SK-N-SH (cell line): ENCODE measurements at regions not wholly inside any gene's neighbourhood (a gene's known extent, or its start where the extent isn't known, plus 50 kb on each side); places are given as distances from the start of the nearest gene placed in this dataset.

Source experiments
- CTCF ChIA-PET: fragments of 300-600, 350-600 bp; formaldehyde crosslinking; extraction: SDS; loops from one replicate; lab custom pipeline; 2021; lab: Yijun Ruan, JAX
- POLR2A ChIA-PET: fragments of 350-600 bp; sonication (Branson Sonifier 250); formaldehyde crosslinking; extraction: SDS; loops from one replicate; lab custom pipeline; 2020; ENCODE audit warnings: antibody characterized with exemption, inconsistent platforms; lab: Yijun Ruan, JAX
- DNase-seq: peaks from one replicate; pipeline ENCODE4 v3.0.0; 2012
- H2AFZ ChIP-seq: fragments of 200-600 bp; sonication (generic); 2 replicates; pipeline ENCODE4 v1.8.1; 2016; ENCODE audit warnings: antibody characterized with exemption, mild to moderate bottlenecking, low read depth
- H3F3A ChIP-seq: fragments of 200-600 bp; sonication (generic); replicated peaks from 2 replicates; pipeline ENCODE3; 2016; ENCODE audit warnings: antibody characterized with exemption, mild to moderate bottlenecking; ENCODE audit not compliant: insufficient read depth
- H3K27ac ChIP-seq, 2 experiments: fragments of 200-500 bp in 1 of 2; fragments of 200-600 bp in 1 of 2; sonication (Bioruptor generic) in 1 of 2; sonication (generic), shearing (Covaris generic) in 1 of 2; 2 replicates each; pipeline versions ENCODE4 v1.5.1 to v1.6.1; 2014 to 2016; ENCODE audit warnings: low read depth in 2 of 2, inconsistent platforms in 1 of 2, low read length in 1 of 2, mild to moderate bottlenecking in 1 of 2, mixed read lengths in 1 of 2
- H3K27me3 ChIP-seq: fragments of 200-600 bp; sonication (generic), shearing (Covaris generic); 2 replicates; pipeline ENCODE4 v1.6.1; 2016; ENCODE audit warnings: mixed run types; ENCODE audit not compliant: insufficient read depth
- H3K36me3 ChIP-seq, 2 experiments: fragments of 200-500 bp in 1 of 2; fragments of 200-600 bp in 1 of 2; sonication (Bioruptor generic) in 1 of 2; sonication (generic) in 1 of 2; replicated peaks in 1 of 2; 2 replicates each; pipeline versions ENCODE3 to v1.5.1; 2014 to 2016; ENCODE audit warnings: low read length in 1 of 2, mild to moderate bottlenecking in 1 of 2; ENCODE audit not compliant: insufficient read depth in 2 of 2, control insufficient read depth in 1 of 2
- H3K4me1 ChIP-seq, 2 experiments: fragments of 200-500 bp in 1 of 2; fragments of 200-600 bp in 1 of 2; sonication (Bioruptor generic) in 1 of 2; sonication (generic), shearing (Covaris generic) in 1 of 2; 2 replicates each; pipeline versions ENCODE4 v1.5.1 to v1.6.1; 2014 to 2016; ENCODE audit warnings: low read depth in 1 of 2, low read length in 1 of 2, mixed run types in 1 of 2; ENCODE audit not compliant: insufficient read depth in 2 of 2, control insufficient read depth in 1 of 2
- H3K4me2 ChIP-seq: fragments of 200-600 bp; sonication (generic), shearing (Covaris generic); 2 replicates; pipeline ENCODE4 v1.6.1; 2017; ENCODE audit warnings: mixed run types
- H3K4me3 ChIP-seq, 2 experiments: fragments of 200-500 bp in 1 of 2; fragments of 200-600 bp in 1 of 2; sonication (Bioruptor generic) in 1 of 2; sonication (generic), shearing (Covaris generic) in 1 of 2; 2 replicates each; pipeline versions ENCODE4 v1.5.1 to v1.8.1; 2014 to 2016; ENCODE audit warnings: low read depth in 2 of 2, inconsistent platforms in 1 of 2, low read length in 1 of 2, mild to moderate bottlenecking in 1 of 2, mixed read lengths in 1 of 2, moderate library complexity in 1 of 2
- H3K79me2 ChIP-seq: fragments of 200-600 bp; sonication (generic); 2 replicates; pipeline ENCODE4 v1.8.1; 2017; ENCODE audit warnings: mild to moderate bottlenecking; ENCODE audit not compliant: insufficient read depth
- H3K9ac ChIP-seq: fragments of 200-600 bp; sonication (generic); 2 replicates; pipeline ENCODE4 v1.6.1; 2017; ENCODE audit warnings: mixed run types
- H3K9me2 ChIP-seq: fragments of 200-600 bp; sonication (generic); 2 replicates; pipeline ENCODE4 v1.6.1; 2017; ENCODE audit warnings: mixed run types
- H3K9me3 ChIP-seq: fragments of 200-600 bp; sonication (generic); 2 replicates; pipeline ENCODE4 v1.6.1; 2017; ENCODE audit warnings: mixed run types, mild to moderate bottlenecking, moderate library complexity
- H4K20me1 ChIP-seq: fragments of 200-600 bp; sonication (generic); 2 replicates; pipeline ENCODE4 v1.6.1; 2017; ENCODE audit warnings: mild to moderate bottlenecking, mixed run types; ENCODE audit not compliant: insufficient read depth
- EP300 ChIP-seq, 2 experiments: IDR thresholded peaks; 2 replicates each; pipeline versions ENCODE4 v1.4.0 to v1.6.1; 2012; ENCODE audit warnings: borderline replicate concordance in 1 of 2, low read depth in 1 of 2, low read length in 1 of 2
- FOSL2 ChIP-seq: IDR thresholded peaks from 2 replicates; pipeline ENCODE4 v1.4.0; 2012; ENCODE audit warnings: low read depth, mild to moderate bottlenecking, moderate library complexity, borderline replicate concordance
- GATA2 ChIP-seq: sonication (generic); formaldehyde crosslinking; IDR thresholded peaks from 2 replicates; pipeline ENCODE4 v1.5.0; 2020; ENCODE audit warnings: mild to moderate bottlenecking, missing genetic modification reagents
- MEF2A ChIP-seq: IDR thresholded peaks from 2 replicates; pipeline ENCODE4 v1.4.0; 2012; ENCODE audit warnings: low read depth, borderline replicate concordance
- NFIC ChIP-seq: IDR thresholded peaks from 2 replicates; pipeline ENCODE4 v1.4.0; 2012; ENCODE audit warnings: borderline replicate concordance
- RAD21 ChIP-seq: IDR thresholded peaks from 2 replicates; pipeline ENCODE4 v1.6.1; 2012; ENCODE audit warnings: mild to moderate bottlenecking, low read length
- RCOR1 ChIP-seq: fragments of 150-350 bp; IDR thresholded peaks from 2 replicates; pipeline ENCODE4 v1.6.1; 2017; ENCODE audit warnings: antibody characterized with exemption, low read length
- SMC3 ChIP-seq: IDR thresholded peaks from 2 replicates; pipeline ENCODE4 v1.6.1; 2012; ENCODE audit warnings: low read depth, low read length, improper control_type of control experiment
- TAF1 ChIP-seq: IDR thresholded peaks from 2 replicates; pipeline ENCODE4 v1.6.1; 2012; ENCODE audit warnings: low read depth, mild to moderate bottlenecking, low read length, moderate library complexity, borderline replicate concordance
- TCF12 ChIP-seq: IDR thresholded peaks from 2 replicates; pipeline ENCODE4 v1.4.0; 2012
- TEAD4 ChIP-seq: IDR thresholded peaks from 2 replicates; pipeline ENCODE4 v1.4.0; 2012; ENCODE audit warnings: mild to moderate bottlenecking, borderline replicate concordance; ENCODE audit not compliant: insufficient read depth
- WGBS: methylation state at CpG from one replicate; pipeline ENCODE4 v1.1.6; 2017; ENCODE audit warnings: low lambda C conversion rate; 5-methylcytosine and 5-hydroxymethylcytosine counted together
- TF ChIP-seq, protein P1 (sequence below): IDR thresholded peaks from 2 replicates; pipeline ENCODE4 v1.6.1; 2012; ENCODE audit warnings: mild to moderate bottlenecking, low read depth, low read length, moderate library complexity
- TF ChIP-seq, protein P2 (sequence below): IDR thresholded peaks from 2 replicates; pipeline ENCODE4 v1.4.0; 2012; ENCODE audit warnings: low read depth, borderline replicate concordance

DNA sequence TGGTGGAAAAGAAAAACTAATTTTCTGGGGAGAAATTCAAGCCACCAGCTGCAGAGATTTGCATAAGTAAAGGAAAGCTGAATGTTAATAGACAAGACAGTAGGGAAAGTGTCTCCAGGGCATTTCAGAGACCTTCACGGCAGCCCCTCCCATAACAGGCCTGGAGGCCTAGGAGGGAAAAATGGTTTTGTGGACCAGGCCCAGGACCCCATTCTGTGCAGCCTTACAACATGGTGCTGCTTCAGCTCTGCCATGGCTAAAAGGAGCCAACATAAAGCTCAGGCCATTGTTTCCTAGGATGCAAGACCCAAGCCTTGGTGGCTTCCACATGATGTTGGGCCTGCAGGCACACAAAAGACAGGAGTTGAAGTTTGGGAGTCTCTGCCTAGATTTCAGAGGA is 697.1 kb downstream of the SOCS6 start (continued):
- TF ChIP-seq, protein P1, sequence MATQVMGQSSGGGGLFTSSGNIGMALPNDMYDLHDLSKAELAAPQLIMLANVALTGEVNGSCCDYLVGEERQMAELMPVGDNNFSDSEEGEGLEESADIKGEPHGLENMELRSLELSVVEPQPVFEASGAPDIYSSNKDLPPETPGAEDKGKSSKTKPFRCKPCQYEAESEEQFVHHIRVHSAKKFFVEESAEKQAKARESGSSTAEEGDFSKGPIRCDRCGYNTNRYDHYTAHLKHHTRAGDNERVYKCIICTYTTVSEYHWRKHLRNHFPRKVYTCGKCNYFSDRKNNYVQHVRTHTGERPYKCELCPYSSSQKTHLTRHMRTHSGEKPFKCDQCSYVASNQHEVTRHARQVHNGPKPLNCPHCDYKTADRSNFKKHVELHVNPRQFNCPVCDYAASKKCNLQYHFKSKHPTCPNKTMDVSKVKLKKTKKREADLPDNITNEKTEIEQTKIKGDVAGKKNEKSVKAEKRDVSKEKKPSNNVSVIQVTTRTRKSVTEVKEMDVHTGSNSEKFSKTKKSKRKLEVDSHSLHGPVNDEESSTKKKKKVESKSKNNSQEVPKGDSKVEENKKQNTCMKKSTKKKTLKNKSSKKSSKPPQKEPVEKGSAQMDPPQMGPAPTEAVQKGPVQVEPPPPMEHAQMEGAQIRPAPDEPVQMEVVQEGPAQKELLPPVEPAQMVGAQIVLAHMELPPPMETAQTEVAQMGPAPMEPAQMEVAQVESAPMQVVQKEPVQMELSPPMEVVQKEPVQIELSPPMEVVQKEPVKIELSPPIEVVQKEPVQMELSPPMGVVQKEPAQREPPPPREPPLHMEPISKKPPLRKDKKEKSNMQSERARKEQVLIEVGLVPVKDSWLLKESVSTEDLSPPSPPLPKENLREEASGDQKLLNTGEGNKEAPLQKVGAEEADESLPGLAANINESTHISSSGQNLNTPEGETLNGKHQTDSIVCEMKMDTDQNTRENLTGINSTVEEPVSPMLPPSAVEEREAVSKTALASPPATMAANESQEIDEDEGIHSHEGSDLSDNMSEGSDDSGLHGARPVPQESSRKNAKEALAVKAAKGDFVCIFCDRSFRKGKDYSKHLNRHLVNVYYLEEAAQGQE = no peak
- TF ChIP-seq EP300 (IDR thresholded peaks at IDR 0.05; ENCODE audit: borderline replicate concordance in 1 of 2, low read depth in 1 of 2, low read length in 1 of 2) (no peak), TEAD4 (no peak), NFIC (no peak), MEF2A (no peak), FOSL2 (no peak), SMC3 (no peak)
- TF ChIP-seq, protein P2, sequence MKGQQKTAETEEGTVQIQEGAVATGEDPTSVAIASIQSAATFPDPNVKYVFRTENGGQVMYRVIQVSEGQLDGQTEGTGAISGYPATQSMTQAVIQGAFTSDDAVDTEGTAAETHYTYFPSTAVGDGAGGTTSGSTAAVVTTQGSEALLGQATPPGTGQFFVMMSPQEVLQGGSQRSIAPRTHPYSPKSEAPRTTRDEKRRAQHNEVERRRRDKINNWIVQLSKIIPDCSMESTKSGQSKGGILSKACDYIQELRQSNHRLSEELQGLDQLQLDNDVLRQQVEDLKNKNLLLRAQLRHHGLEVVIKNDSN = no peak

DNA sequence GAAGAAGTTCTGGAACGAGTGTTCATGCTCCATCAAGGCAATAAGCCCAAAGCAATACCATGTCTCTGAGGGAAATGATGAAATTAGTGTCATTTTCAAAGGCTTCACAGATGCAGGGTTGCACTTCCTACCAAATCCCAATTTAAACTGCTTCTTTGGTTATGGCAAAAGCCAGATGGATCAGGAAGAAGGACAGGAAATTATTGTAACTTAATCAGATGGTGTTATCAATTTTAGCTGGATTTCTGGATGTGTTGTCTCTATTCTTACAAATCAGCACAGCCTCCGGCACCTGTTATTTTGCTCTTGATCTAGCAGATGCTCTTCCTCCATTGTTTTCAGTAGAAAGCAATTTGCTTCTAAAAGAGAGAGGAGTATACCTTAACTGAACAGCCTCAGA is 693.4 kb downstream of the SOCS6 start:
- Histone ChIP-seq H3K9me2 (no peaks in the 10 kb centered on the region), H3K4me2 (no peak overlapping the region), H3K27me3 (no peaks in the 10 kb centered on the region), H3K79me2 (no peaks in the 10 kb centered on the region), H3K27ac (peak overlapping the region; percentile 32 to 99; a peak in 3 of 4 replicates), H3K4me1 (peaks cover 13 to 17% of the 10 kb centered on the region in 2 experiments; a peak in 3 of 4 replicates), H3K9me3 (peaks cover 3% of the 10 kb centered on the region; the same call in 1 of the 2 replicates), H3K9ac (no peak overlapping the region), H2AFZ (no peak overlapping the region), H3K4me3 (no peak overlapping the region), H3F3A (no peaks in the 10 kb centered on the region), H3K36me3 (no peaks in the 10 kb centered on the region), H4K20me1 (no peaks in the 10 kb centered on the region)
- no peak for DNase-seq
- ChIA-PET CTCF (interaction anchor here (1.1 to 1.5 kb wide), 2 partner anchors 20 to 198 kb away, joined by 3 to 5 read pairs; no protein-coding TSS in a partner anchor), POLR2A (interaction anchor here (1.0 kb wide), 1 partner anchor 920 kb away, joined by 3 read pairs; no protein-coding TSS in a partner anchor)
- no peak for TF ChIP-seq TAF1
- TF ChIP-seq EP300 (IDR thresholded peaks at IDR 0.05; ENCODE audit: borderline replicate concordance in 1 of 2, low read depth in 1 of 2, low read length in 1 of 2) = peak in 1 of 2 experiments; percentile 92; a peak in 2 of 4 replicates
- TF ChIP-seq, protein P2 = no peak
- peak; percentile 52; the same call in 1 of the 2 replicates for TF ChIP-seq GATA2 (CRISPR knock-in tag)
- TF ChIP-seq RCOR1 = peak; percentile 45; the same call in 1 of the 2 replicates
- TF ChIP-seq RAD21 = peak; percentile 17; the same call in 1 of the 2 replicates
- TF ChIP-seq TCF12 = 0 out of 2 replicates have a peak, but pooled peaks have one; percentile 6
- 61% methylated on average over 2 of the region's 2 CpGs for WGBS
